Fibroblast of pulmonary artery (primary cell): ENCODE measurements at regions not wholly inside any gene's neighbourhood (a gene's known extent, or its start where the extent isn't known, plus 50 kb on each side); places are given as distances from the start of the nearest gene placed in this dataset.

Source experiments
- DNase-seq: peaks from one replicate; pipeline ENCODE4 v3.0.0-alpha.2; 2010; ENCODE audit warnings: low read depth
- H3K4me3 ChIP-seq: replicated peaks from 2 replicates; pipeline ENCODE4 v1.5.1; 2011; ENCODE audit warnings: low read depth, mild to moderate bottlenecking, control low read depth, low read length, moderate library complexity
- CTCF ChIP-seq: IDR thresholded peaks from 2 replicates; pipeline ENCODE4 v1.5.1; 2011; ENCODE audit warnings: mild to moderate bottlenecking, control low read depth, low read length, inconsistent platforms; ENCODE audit errors: missing control alignments

- DNase-seq = no peak
- no peak overlapping the region for H3K4me3 ChIP-seq
- no peak for TF ChIP-seq CTCF
Observed at GRCh38 chr3:64856977-64857516, 169.2 kb upstream of the ADAMTS9 start.

GRCh38 chr3:64856106-64856505, 168.3 kb upstream of the ADAMTS9 start:
- no peak overlapping the region for H3K4me3 ChIP-seq
- DNase-seq = no peak
- TF ChIP-seq CTCF = no peak

GRCh38 chr3:64853456-64853855, 165.7 kb upstream of the ADAMTS9 start:
- no peak for TF ChIP-seq CTCF
- no peak overlapping the region for H3K4me3 ChIP-seq
- DNase-seq = no peak

- DNase-seq = no peak
Observed at GRCh38 chr3:64852738-64853137, 164.9 kb upstream of the ADAMTS9 start.

GRCh38 chr3:64848822-64849221, 161.0 kb upstream of the ADAMTS9 start:
- peak; percentile 83 for DNase-seq
- TF ChIP-seq CTCF = no peak
- H3K4me3 ChIP-seq = no peak overlapping the region

More at GRCh38 chr3:64852738-64853137, 164.9 kb upstream of the ADAMTS9 start:
- H3K4me3 ChIP-seq = no peak overlapping the region
- no peak for TF ChIP-seq CTCF

GRCh38 chr3:64848127-64848800, 160.5 kb upstream of the ADAMTS9 start:
- DNase-seq = no peak
- H3K4me3 ChIP-seq = no peak overlapping the region
- TF ChIP-seq CTCF = no peak

- no peak for DNase-seq
- no peak for TF ChIP-seq CTCF
- H3K4me3 ChIP-seq = no peak overlapping the region
Observed at GRCh38 chr3:64844558-64844957, 156.8 kb upstream of the ADAMTS9 start.
